T-helper 2 cell treated with Interferon-gamma antibody and Interleukin-4, amounts not matched to agents 5 μg/mL and 100 μg/mL, for 36 hours (primary cell): ENCODE measurements at regions not wholly inside any gene's neighbourhood (a gene's known extent, or its start where the extent isn't known, plus 50 kb on each side); places are given as distances from the start of the nearest gene placed in this dataset.
"Not testable (repeated sequence)": the region's sequence is repeated elsewhere in the genome, so short reads cannot be mapped to it uniquely, and the experiment has no call there.

Experiments used
- DNase-seq: peaks from one replicate; pipeline ENCODE4 v3.0.0; 2021; ENCODE audit warnings: low spot score
- H3K27ac Mint-ChIP-seq: one replicate; pipeline ENCODE4 v1.8.0; 2021; ENCODE audit warnings: mild to moderate bottlenecking, mixed read lengths
- H3K27me3 Mint-ChIP-seq: one replicate; pipeline ENCODE4 v1.8.0; 2021; ENCODE audit warnings: low read depth, mixed read lengths
- H3K36me3 Mint-ChIP-seq: one replicate; pipeline ENCODE4 v1.8.0; 2021; ENCODE audit warnings: low read depth, mixed read lengths
- H3K4me1 Mint-ChIP-seq: one replicate; pipeline ENCODE4 v1.8.0; 2021; ENCODE audit warnings: low read depth, mixed read lengths
- H3K4me3 Mint-ChIP-seq: one replicate; pipeline ENCODE4 v1.8.0; 2022; ENCODE audit warnings: mild to moderate bottlenecking, moderate library complexity, mixed read lengths
- H3K9me3 Mint-ChIP-seq: one replicate; pipeline ENCODE4 v1.8.0; 2021; ENCODE audit warnings: mixed read lengths

GRCh38 chr20:53856300-53857295, 213.8 kb downstream of the BCAS1 start:
- no peak overlapping the region for H3K27ac Mint-ChIP-seq
- H3K4me3 Mint-ChIP-seq: no peak overlapping the region
- H3K9me3 Mint-ChIP-seq: no peaks in the 10 kb centered on the region
- no peak for DNase-seq
- peaks cover 29% of the 10 kb centered on the region for H3K4me1 Mint-ChIP-seq
- H3K36me3 Mint-ChIP-seq: no peaks in the 10 kb centered on the region
- no peaks in the 10 kb centered on the region for H3K27me3 Mint-ChIP-seq

GRCh38 chr20:53855733-53856132, 214.7 kb downstream of the BCAS1 start:
- H3K36me3 Mint-ChIP-seq: no peaks in the 10 kb centered on the region
- peaks cover 29% of the 10 kb centered on the region for H3K4me1 Mint-ChIP-seq
- H3K4me3 Mint-ChIP-seq: no peak overlapping the region
- no peaks in the 10 kb centered on the region for H3K9me3 Mint-ChIP-seq
- no peaks in the 10 kb centered on the region for H3K27me3 Mint-ChIP-seq
- DNase-seq: no peak
- no peak overlapping the region for H3K27ac Mint-ChIP-seq

DNA sequence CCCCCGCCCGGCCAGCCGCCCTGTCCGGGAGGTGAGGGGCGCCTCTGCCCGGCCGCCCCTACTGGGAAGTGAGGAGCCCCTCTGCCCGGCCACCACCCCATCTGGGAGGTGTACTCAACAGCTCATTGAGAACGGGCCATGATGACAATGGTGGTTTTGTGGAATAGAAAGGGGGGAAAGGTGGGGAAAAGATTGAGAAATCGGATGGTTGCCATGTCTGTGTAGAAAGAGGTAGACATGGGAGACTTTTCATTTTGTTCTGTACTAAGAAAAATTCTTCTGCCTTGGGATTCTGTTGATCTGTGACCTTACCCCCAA, 215.8 kb downstream of the BCAS1 start:
- H3K4me3 Mint-ChIP-seq, H3K27me3 Mint-ChIP-seq, H3K27ac Mint-ChIP-seq, H3K9me3 Mint-ChIP-seq, H3K36me3 Mint-ChIP-seq, DNase-seq: not testable (repeated sequence)
- H3K4me1 Mint-ChIP-seq: peaks cover 29% of the 10 kb centered on the region

GRCh38 chr20:53853111-53853713, 217.2 kb downstream of the BCAS1 start:
- Mint-ChIP-seq H3K27me3 (no peaks in the 10 kb centered on the region), H3K4me3 (no peak overlapping the region), H3K4me1 (peaks cover 34% of the 10 kb centered on the region), H3K9me3 (no peaks in the 10 kb centered on the region), H3K36me3 (peaks cover 2% of the 10 kb centered on the region), H3K27ac (no peak overlapping the region)
- DNase-seq: no peak

GRCh38 chr20:53852691-53853090, 217.7 kb downstream of the BCAS1 start:
- no peak overlapping the region for H3K27ac Mint-ChIP-seq
- peaks cover 35% of the 10 kb centered on the region for H3K4me1 Mint-ChIP-seq
- no peak overlapping the region for H3K4me3 Mint-ChIP-seq

GRCh38 chr20:53852014-53852413, 218.4 kb downstream of the BCAS1 start:
- Mint-ChIP-seq H3K9me3 (no peaks in the 10 kb centered on the region), H3K4me3 (no peak overlapping the region), H3K4me1 (peaks cover 36% of the 10 kb centered on the region), H3K36me3 (peaks cover 2% of the 10 kb centered on the region), H3K27me3 (no peaks in the 10 kb centered on the region), H3K27ac (no peak overlapping the region)
- DNase-seq: no peak

More at GRCh38 chr20:53852691-53853090, 217.7 kb downstream of the BCAS1 start:
- Mint-ChIP-seq H3K27me3 (no peaks in the 10 kb centered on the region), H3K9me3 (no peaks in the 10 kb centered on the region), H3K36me3 (peaks cover 2% of the 10 kb centered on the region)
- no peak for DNase-seq

- no peak overlapping the region for H3K27ac Mint-ChIP-seq
- no peaks in the 10 kb centered on the region for H3K27me3 Mint-ChIP-seq
- DNase-seq: no peak
- no peaks in the 10 kb centered on the region for H3K9me3 Mint-ChIP-seq
- H3K36me3 Mint-ChIP-seq: peaks cover 2% of the 10 kb centered on the region
- peaks cover 34% of the 10 kb centered on the region for H3K4me1 Mint-ChIP-seq
- H3K4me3 Mint-ChIP-seq: no peak overlapping the region
These were observed 220.1 kb downstream of the BCAS1 start for GRCh38 chr20:53850319-53850718.

GRCh38 chr20:53849471-53850059, 220.8 kb downstream of the BCAS1 start:
- no peak overlapping the region for H3K4me3 Mint-ChIP-seq
- peaks cover 2% of the 10 kb centered on the region for H3K36me3 Mint-ChIP-seq
- H3K9me3 Mint-ChIP-seq: no peaks in the 10 kb centered on the region
- no peak for DNase-seq
- H3K4me1 Mint-ChIP-seq: peaks cover 40% of the 10 kb centered on the region
- peak overlapping the region; percentile 39 for H3K27ac Mint-ChIP-seq
- H3K27me3 Mint-ChIP-seq: no peaks in the 10 kb centered on the region

GRCh38 chr20:53848304-53848703, 222.1 kb downstream of the BCAS1 start:
- Mint-ChIP-seq H3K27me3 (no peaks in the 10 kb centered on the region), H3K4me1 (peaks cover 47% of the 10 kb centered on the region), H3K9me3 (no peaks in the 10 kb centered on the region), H3K36me3 (peaks cover 2% of the 10 kb centered on the region), H3K27ac (no peak overlapping the region), H3K4me3 (no peak overlapping the region)
- DNase-seq: no peak

- peak overlapping the region; percentile 81 for H3K4me3 Mint-ChIP-seq
- H3K9me3 Mint-ChIP-seq: no peaks in the 10 kb centered on the region
- DNase-seq: no peak
- peaks cover 49% of the 10 kb centered on the region for H3K4me1 Mint-ChIP-seq
- no peak overlapping the region for H3K27ac Mint-ChIP-seq
- no peaks in the 10 kb centered on the region for H3K27me3 Mint-ChIP-seq
- H3K36me3 Mint-ChIP-seq: peaks cover 2% of the 10 kb centered on the region
These were observed 222.6 kb downstream of the BCAS1 start for GRCh38 chr20:53847837-53848170.

DNA sequence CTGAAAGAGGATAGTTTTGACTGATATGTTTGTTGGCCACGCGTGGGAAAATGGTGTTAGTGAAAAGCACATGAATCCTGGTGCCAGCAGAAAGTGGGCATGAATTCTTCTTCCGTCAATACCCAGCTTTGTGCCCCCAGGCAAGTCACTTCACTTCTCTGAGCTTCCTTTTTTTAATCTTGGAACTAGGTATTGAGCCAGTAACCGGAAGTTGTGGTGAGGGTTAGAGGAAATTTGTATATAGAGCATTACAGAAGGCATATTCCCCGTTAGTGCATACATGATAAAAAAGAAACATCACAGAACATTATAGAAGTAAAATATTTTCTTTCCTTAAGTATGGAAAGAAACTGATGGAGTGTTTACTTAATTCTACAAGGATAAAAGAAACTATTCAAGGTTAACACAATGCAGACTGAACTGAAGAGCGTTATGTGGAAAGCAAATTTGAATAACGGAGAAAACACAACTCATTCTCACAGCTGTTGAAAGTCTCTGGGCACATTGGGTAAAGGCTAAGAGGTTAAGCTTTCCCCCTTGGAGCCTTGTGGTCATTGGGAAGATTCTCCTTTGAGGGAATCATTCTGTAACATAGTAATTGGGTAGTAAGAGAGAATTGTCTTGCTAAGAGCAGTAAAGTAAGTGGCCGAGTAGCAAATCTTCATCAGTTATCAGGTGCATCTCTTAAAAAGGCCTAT, 223.1 kb downstream of the BCAS1 start:
- peaks cover 2% of the 10 kb centered on the region for H3K36me3 Mint-ChIP-seq
- H3K27me3 Mint-ChIP-seq: no peaks in the 10 kb centered on the region
- peak overlapping the region; percentile 80 for H3K27ac Mint-ChIP-seq
- H3K4me1 Mint-ChIP-seq: peaks cover 53% of the 10 kb centered on the region
- H3K9me3 Mint-ChIP-seq: no peaks in the 10 kb centered on the region
- DNase-seq: no peak
- H3K4me3 Mint-ChIP-seq: peak overlapping the region; percentile 81

DNA sequence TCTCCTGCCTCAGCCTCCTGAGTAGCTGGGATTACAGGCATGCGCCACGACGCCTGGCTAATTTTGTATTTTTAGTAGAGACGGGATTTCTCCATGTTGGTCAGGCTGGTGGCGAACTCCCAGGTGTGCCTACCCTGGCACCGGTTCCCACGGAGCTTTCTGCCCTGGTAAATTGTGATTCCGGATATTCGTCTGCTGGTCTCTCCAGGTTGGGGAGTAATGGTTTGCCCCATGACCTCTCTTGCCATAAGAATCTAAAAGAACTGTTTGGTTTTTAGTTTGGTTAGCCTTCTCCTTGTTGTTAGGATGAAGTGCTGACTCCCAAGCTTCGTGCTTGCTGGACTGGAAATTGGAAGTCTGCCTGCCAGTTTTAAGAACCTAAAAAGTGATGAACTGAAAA, 223.8 kb downstream of the BCAS1 start:
- H3K36me3 Mint-ChIP-seq: peaks cover 2% of the 10 kb centered on the region
- H3K27ac Mint-ChIP-seq: peak overlapping the region; percentile 80
- no peak for DNase-seq
- no peaks in the 10 kb centered on the region for H3K27me3 Mint-ChIP-seq
- no peaks in the 10 kb centered on the region for H3K9me3 Mint-ChIP-seq
- H3K4me1 Mint-ChIP-seq: peaks cover 57% of the 10 kb centered on the region
- H3K4me3 Mint-ChIP-seq: peak overlapping the region; percentile 81

- H3K4me3 Mint-ChIP-seq: no peak overlapping the region
- H3K9me3 Mint-ChIP-seq: no peaks in the 10 kb centered on the region
These were observed 224.4 kb downstream of the BCAS1 start for GRCh38 chr20:53845980-53846379.

DNA sequence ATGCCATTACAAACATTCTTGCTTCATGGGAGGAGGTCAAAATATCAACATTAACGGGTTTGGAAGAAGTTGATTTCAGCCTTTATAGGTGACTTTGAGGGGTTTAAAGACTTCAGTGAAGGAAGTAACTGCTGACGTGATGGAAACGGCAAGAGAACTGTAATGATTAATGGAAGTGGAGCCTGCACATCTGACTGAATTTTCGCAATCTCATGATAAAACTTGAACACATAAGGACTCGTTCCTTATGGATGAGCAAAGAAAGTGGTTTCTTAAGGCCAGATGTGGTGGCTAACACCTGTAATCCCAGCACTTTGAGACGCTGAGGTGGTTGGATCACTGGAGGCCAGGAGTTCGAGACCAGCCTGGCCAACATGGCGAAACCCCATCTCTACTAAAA, 226.1 kb downstream of the BCAS1 start:
- H3K27me3 Mint-ChIP-seq: no peaks in the 10 kb centered on the region
- peaks cover 72% of the 10 kb centered on the region for H3K4me1 Mint-ChIP-seq
- peak overlapping the region; percentile 28 for H3K4me3 Mint-ChIP-seq
- peaks cover 1% of the 10 kb centered on the region for H3K36me3 Mint-ChIP-seq
- peak overlapping the region; percentile 60 for H3K27ac Mint-ChIP-seq
- peaks cover 2% of the 10 kb centered on the region for H3K9me3 Mint-ChIP-seq
- DNase-seq: no peak

More at GRCh38 chr20:53845980-53846379, 224.4 kb downstream of the BCAS1 start:
- no peaks in the 10 kb centered on the region for H3K27me3 Mint-ChIP-seq
- H3K36me3 Mint-ChIP-seq: peaks cover 2% of the 10 kb centered on the region
- peaks cover 59% of the 10 kb centered on the region for H3K4me1 Mint-ChIP-seq
- peak overlapping the region; percentile 53 for H3K27ac Mint-ChIP-seq
- DNase-seq: no peak
